Upper lobe of left lung (tissue), 6 donors: ENCODE measurements at regions not wholly inside any gene's neighbourhood (a gene's known extent, or its start where the extent isn't known, plus 50 kb on each side); places are given as distances from the start of the nearest gene placed in this dataset.
A peak's percentile ranks its signal among the peaks of the same experiment; 100 is the strongest.

Experiments
- ATAC-seq, 2 donors: fragments of 200-7000 bp; cut with Tn5 transposase; one replicate each; pipeline ENCODE4 v1.9.1; 2022; ENCODE audit warnings: mild to moderate bottlenecking in 2 of 2, moderate library complexity in 2 of 2; ENCODE audit not compliant: low FRiP score in 2 of 2
- DNase-seq, 2 donors: peaks; one replicate each; pipeline ENCODE4 v3.0.0-alpha.2; 2019 to 2020
- H3K27ac ChIP-seq, 4 donors: fragments of 200-600 bp; sonication (generic); one replicate each; pipeline ENCODE4 v1.5.1; 2016 to 2019
- H3K27me3 ChIP-seq, 4 donors: fragments of 200-600 bp; sonication (generic); one replicate each; pipeline ENCODE4 v1.5.1; 2017 to 2019
- H3K36me3 ChIP-seq, 4 donors: fragments of 200-600 bp; sonication (generic); one replicate each; pipeline ENCODE4 v1.5.1; 2016 to 2019
- H3K4me1 ChIP-seq, 4 donors: fragments of 200-600 bp; sonication (generic); one replicate each; pipeline ENCODE4 v1.5.1; 2018 to 2019
- H3K4me3 ChIP-seq, 4 donors: fragments of 200-600 bp; sonication (generic); one replicate each; pipeline ENCODE4 v1.5.1; 2017 to 2019; ENCODE audit warnings: mild to moderate bottlenecking in 2 of 4, moderate library complexity in 1 of 4
- H3K9me3 ChIP-seq, 4 donors: fragments of 200-600 bp; sonication (generic); one replicate each; pipeline ENCODE4 v1.5.1; 2018 to 2019
- EP300 ChIP-seq, 4 donors: sonication (generic); formaldehyde crosslinking; IDR thresholded peaks; one replicate each; pipeline ENCODE4 v1.5.1; 2017; ENCODE audit warnings: antibody characterized with exemption in 4 of 4, control low read depth in 2 of 4
- POLR2A ChIP-seq, 4 donors: fragments of 450-650 bp; IDR thresholded peaks; one replicate each; pipeline ENCODE4 v1.5.1; 2016 to 2017; ENCODE audit warnings: antibody characterized with exemption in 4 of 4, mild to moderate bottlenecking in 2 of 4
- POLR2AphosphoS5 ChIP-seq, 2 donors: sonication (generic); formaldehyde crosslinking; IDR thresholded peaks; one replicate each; pipeline ENCODE4 v1.5.1; 2017; ENCODE audit warnings: antibody characterized with exemption in 2 of 2
- WGBS, 2 donors: methylation state at CpG; one replicate each; pipeline ENCODE4 v1.1.5; 2017 to 2018; 5-methylcytosine and 5-hydroxymethylcytosine counted together
- TF ChIP-seq, protein P1 (sequence below), 6 experiments: fragments of 450-650 bp in 4 of 6; fragments of 200-600 bp in 2 of 6; sonication (generic) in 2 of 6; IDR thresholded peaks; one replicate each; pipeline ENCODE4 v1.5.1; 2016 to 2019; ENCODE audit warnings: antibody characterized with exemption in 6 of 6
- donor health status: DM: no; HTN: no; CAD: no; lungs with moderate emphysema.
- donor health status: DM: no; HTN: yes; CAD: no; lungs with severe emphysema.

DNA sequence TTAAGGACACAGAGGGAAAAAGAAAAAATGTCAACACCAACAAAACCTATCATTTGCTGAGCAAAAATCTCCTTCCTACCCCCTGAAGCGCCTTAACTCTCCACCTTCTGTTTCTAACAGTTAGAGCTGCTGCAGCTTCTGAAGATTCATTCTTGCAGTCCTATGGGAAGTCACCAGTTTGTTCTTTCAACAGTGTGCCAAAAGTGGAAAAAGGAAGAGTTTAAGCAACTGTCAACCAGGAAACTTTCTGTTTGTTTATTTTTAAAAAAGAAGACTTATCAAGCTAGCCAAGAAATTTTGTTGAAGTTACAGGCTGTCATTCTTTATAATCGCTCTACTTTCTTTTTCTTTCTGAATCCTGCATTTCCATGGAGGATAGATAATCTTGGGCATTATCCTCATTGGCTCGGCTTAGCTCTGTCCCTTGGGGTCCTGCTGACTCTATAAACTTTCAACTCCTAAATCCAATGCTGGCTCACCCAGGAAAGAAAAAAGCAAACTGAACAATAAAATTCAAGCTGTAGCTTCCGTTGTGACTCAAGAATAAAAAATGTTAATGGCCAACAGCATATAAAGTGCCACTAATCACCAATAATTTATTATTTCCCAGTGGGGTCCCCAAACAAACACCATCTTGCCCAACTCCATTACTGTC is 172.8 kb upstream of the CITED2 start:
- ATAC-seq (no peak), DNase-seq (no peak)
- 63 to 68% methylated on average over 4 of the region's 4 CpGs for WGBS, 2 donors
- Histone ChIP-seq H3K27ac (peak overlapping the region in 1 of 4 donors; percentile 25), H3K36me3 (no peaks in the 10 kb centered on the region), H3K9me3 (no peaks in the 10 kb centered on the region), H3K4me3 (no peak overlapping the region), H3K4me1 (peaks cover 9 to 30% (median 18%) of the 10 kb centered on the region in 4 donors), H3K27me3 (no peaks in the 10 kb centered on the region)
- TF ChIP-seq, protein P1, sequence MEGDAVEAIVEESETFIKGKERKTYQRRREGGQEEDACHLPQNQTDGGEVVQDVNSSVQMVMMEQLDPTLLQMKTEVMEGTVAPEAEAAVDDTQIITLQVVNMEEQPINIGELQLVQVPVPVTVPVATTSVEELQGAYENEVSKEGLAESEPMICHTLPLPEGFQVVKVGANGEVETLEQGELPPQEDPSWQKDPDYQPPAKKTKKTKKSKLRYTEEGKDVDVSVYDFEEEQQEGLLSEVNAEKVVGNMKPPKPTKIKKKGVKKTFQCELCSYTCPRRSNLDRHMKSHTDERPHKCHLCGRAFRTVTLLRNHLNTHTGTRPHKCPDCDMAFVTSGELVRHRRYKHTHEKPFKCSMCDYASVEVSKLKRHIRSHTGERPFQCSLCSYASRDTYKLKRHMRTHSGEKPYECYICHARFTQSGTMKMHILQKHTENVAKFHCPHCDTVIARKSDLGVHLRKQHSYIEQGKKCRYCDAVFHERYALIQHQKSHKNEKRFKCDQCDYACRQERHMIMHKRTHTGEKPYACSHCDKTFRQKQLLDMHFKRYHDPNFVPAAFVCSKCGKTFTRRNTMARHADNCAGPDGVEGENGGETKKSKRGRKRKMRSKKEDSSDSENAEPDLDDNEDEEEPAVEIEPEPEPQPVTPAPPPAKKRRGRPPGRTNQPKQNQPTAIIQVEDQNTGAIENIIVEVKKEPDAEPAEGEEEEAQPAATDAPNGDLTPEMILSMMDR (IDR thresholded peaks at IDR 0.05), result no peak
- TF ChIP-seq EP300 (IDR thresholded peaks at IDR 0.05) (no peak), POLR2AphosphoS5 (IDR thresholded peaks at IDR 0.05) (no peak), POLR2A (IDR thresholded peaks at IDR 0.05) (no peak)

- Histone ChIP-seq H3K9me3 (no peaks in the 10 kb centered on the region), H3K36me3 (no peaks in the 10 kb centered on the region), H3K4me1 (peaks cover 9 to 30% (median 18%) of the 10 kb centered on the region in 4 donors), H3K4me3 (no peak overlapping the region), H3K27ac (peak overlapping the region in 1 of 4 donors; percentile 33), H3K27me3 (no peaks in the 10 kb centered on the region)
- 78 to 82% methylated on average over 2 of the region's 2 CpGs for WGBS, 2 donors
- ATAC-seq (no peak), DNase-seq (no peak)
- TF ChIP-seq, protein P1 (IDR thresholded peaks at IDR 0.05), result no peak
- TF ChIP-seq EP300 (IDR thresholded peaks at IDR 0.05) (no peak), POLR2AphosphoS5 (IDR thresholded peaks at IDR 0.05) (no peak), POLR2A (IDR thresholded peaks at IDR 0.05) (no peak)
Measured at GRCh38 chr6:139546106-139546472, 171.6 kb upstream of the CITED2 start.

GRCh38 chr6:139545206-139546105 is 171.0 kb upstream of the CITED2 start:
- Histone ChIP-seq H3K4me1 (peaks cover 9 to 32% (median 21%) of the 10 kb centered on the region in 4 donors), H3K9me3 (no peaks in the 10 kb centered on the region), H3K36me3 (no peaks in the 10 kb centered on the region), H3K27ac (peak overlapping the region in 2 of 4 donors; percentile 23 to 33), H3K4me3 (no peak overlapping the region), H3K27me3 (no peaks in the 10 kb centered on the region)
- TF ChIP-seq, protein P1 (IDR thresholded peaks at IDR 0.05), result no peak
- TF ChIP-seq EP300 (IDR thresholded peaks at IDR 0.05) (no peak), POLR2AphosphoS5 (IDR thresholded peaks at IDR 0.05) (no peak), POLR2A (IDR thresholded peaks at IDR 0.05) (no peak)
- no peak for DNase-seq
- 49 to 60% methylated on average over 6 of the region's 6 CpGs for WGBS, 2 donors
- ATAC-seq, result no peak

DNA sequence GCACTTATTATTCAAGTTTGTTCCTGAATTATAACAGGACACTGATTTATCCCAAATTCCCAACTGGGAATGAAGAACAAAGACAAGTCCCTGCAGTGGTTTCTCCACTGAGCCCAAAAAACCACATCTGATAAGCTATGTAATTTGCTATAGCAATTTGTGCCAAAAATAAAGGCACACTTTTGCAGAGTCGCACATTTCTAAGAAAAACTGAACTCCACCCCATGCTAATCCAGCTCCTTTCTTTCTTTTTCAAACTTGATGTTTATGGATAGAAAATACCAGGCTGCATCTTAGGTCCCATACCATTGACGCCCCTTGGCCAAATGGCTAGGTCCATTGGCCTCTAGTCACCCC is 170.2 kb upstream of the CITED2 start:
- H3K27ac ChIP-seq, result peak overlapping the region in 1 of 4 donors; percentile 23
- no peaks in the 10 kb centered on the region for H3K27me3 ChIP-seq

More for the DNA sequence above, 170.2 kb upstream of the CITED2 start:
- ATAC-seq (no peak), DNase-seq (no peak)
- peaks cover 11 to 40% (median 25%) of the 10 kb centered on the region in 4 donors for H3K4me1 ChIP-seq
- no peaks in the 10 kb centered on the region for H3K9me3 ChIP-seq
- 81 to 84% methylated on average over 2 of the region's 2 CpGs for WGBS, 2 donors
- H3K36me3 ChIP-seq, result no peaks in the 10 kb centered on the region
- no peak for TF ChIP-seq EP300 (IDR thresholded peaks at IDR 0.05)
- no peak for TF ChIP-seq POLR2AphosphoS5 (IDR thresholded peaks at IDR 0.05)
- TF ChIP-seq POLR2A (IDR thresholded peaks at IDR 0.05), result no peak
- TF ChIP-seq, protein P1 (IDR thresholded peaks at IDR 0.05), result no peak
- H3K4me3 ChIP-seq, result no peak overlapping the region
